DOHH2 (cell line): ENCODE measurements at regions not wholly inside any gene's neighbourhood (a gene's known extent, or its start where the extent isn't known, plus 50 kb on each side); places are given as distances from the start of the nearest gene placed in this dataset.

Experiments used
- EZH2phosphoT487 ChIP-seq: fragments of 200-600 bp; sonication (generic); IDR thresholded peaks from 2 replicates; pipeline ENCODE4 v1.6.1; 2017; ENCODE audit warnings: borderline replicate concordance, mild to moderate bottlenecking, antibody characterized with exemption, low read length, moderate library complexity, mixed read lengths
- TF ChIP-seq, protein P1 (sequence below): fragments of 200-600 bp; sonication (generic); IDR thresholded peaks from one replicate; pipeline ENCODE4 v1.5.1; 2014; ENCODE audit warnings: antibody characterized with exemption, mild to moderate bottlenecking, low read depth, low read length; ENCODE audit not compliant: poor library complexity, severe bottlenecking

DNA sequence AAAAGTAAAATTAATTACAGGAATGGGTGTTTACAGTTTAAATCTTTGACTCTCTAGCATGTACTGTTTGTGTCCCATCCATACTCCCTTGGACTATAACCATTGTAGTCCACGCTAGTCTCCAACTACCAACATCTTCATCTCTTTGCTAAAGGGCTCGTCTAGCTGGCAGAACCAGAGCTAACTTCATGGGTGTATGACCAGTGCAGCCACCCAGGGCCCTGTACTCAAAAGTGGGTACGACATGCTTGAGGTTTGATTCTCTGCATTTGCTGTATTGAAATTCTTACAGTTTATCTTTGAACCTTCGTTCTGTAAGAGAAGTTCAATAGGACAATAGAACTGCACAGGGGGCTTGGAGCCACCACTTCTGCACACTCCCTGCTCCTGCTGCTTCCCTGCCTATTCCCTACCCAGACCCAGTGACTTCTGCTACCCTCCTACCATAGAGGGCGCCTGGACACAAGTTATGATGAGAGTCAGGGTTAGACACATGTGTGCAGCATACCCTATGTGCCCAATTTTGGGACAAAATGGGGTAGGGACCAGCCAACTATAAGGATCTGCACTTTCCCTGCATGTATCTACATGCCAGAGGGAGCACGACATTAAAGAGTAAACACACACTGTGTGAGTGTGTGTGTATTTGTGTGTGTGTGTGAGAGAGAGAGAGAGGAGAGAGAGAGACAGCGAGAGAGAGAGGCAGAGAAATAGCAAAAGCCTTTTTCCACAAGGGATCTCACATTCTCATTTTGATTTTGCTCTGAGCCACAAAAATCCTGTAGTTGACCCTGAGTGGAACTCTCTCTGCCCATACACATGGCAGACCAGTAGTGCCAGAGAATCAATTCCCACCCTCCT, 59.0 kb upstream of the NECTIN3 start:
- TF ChIP-seq, protein P1, sequence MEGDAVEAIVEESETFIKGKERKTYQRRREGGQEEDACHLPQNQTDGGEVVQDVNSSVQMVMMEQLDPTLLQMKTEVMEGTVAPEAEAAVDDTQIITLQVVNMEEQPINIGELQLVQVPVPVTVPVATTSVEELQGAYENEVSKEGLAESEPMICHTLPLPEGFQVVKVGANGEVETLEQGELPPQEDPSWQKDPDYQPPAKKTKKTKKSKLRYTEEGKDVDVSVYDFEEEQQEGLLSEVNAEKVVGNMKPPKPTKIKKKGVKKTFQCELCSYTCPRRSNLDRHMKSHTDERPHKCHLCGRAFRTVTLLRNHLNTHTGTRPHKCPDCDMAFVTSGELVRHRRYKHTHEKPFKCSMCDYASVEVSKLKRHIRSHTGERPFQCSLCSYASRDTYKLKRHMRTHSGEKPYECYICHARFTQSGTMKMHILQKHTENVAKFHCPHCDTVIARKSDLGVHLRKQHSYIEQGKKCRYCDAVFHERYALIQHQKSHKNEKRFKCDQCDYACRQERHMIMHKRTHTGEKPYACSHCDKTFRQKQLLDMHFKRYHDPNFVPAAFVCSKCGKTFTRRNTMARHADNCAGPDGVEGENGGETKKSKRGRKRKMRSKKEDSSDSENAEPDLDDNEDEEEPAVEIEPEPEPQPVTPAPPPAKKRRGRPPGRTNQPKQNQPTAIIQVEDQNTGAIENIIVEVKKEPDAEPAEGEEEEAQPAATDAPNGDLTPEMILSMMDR: no peak
- no peak for TF ChIP-seq EZH2phosphoT487
